NAMALWA (cell line): ENCODE measurements at regions not wholly inside any gene's neighbourhood (a gene's known extent, or its start where the extent isn't known, plus 50 kb on each side); places are given as distances from the start of the nearest gene placed in this dataset.
"Not testable (repeated sequence)": the region's sequence is repeated elsewhere in the genome, so short reads cannot be mapped to it uniquely, and the experiment has no call there.

Source experiments
- DNase-seq: peaks from one replicate; pipeline ENCODE4 v3.0.0-alpha.2; 2015; ENCODE audit warnings: low spot score

DNA sequence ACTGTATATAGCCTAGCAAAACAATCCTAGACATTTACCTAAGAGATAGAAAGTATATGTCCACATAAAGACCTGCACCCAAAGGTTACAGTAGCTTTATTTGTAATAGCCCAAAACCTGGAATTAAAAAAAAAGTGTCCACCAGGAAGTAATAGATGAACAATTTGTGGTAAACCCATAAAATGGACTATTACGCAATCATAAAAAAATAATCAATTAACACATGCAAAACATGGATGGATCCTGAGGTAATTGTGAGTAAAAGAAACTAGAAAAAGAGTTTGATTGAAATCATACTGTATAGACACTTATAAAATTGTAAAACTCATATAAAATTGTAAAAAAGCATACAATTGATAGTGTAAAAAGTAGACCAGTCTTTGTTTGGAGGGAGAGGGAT lies 673.0 kb upstream of the ZNF804A start:
- no peak for DNase-seq

DNA sequence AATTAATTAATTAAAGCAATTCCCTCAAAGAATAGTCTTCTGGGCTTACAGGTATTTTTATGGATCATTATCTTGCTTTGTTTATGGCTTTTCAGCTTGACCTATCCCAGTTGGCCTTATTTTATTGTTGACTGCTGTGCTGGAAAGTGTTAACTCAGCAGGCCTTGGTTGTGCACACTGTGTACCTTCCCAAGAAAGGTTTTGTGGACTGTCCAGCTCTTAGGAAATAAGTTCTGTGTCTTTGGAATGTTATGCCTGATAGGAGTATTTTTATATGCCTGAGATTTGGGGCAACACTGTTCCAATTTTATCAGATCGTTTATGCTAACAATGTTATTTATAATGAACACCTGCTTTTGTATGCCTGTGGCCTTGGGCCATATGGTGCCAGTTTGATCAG lies 671.9 kb upstream of the ZNF804A start:
- no peak for DNase-seq

- DNase-seq = no peak
Observed at GRCh38 chr2:183927406-183928325, 670.7 kb upstream of the ZNF804A start.

GRCh38 chr2:183935005-183935404 lies 663.3 kb upstream of the ZNF804A start:
- DNase-seq = no peak

- no peak for DNase-seq
Observed at GRCh38 chr2:183937220-183937619, 661.1 kb upstream of the ZNF804A start.

DNA sequence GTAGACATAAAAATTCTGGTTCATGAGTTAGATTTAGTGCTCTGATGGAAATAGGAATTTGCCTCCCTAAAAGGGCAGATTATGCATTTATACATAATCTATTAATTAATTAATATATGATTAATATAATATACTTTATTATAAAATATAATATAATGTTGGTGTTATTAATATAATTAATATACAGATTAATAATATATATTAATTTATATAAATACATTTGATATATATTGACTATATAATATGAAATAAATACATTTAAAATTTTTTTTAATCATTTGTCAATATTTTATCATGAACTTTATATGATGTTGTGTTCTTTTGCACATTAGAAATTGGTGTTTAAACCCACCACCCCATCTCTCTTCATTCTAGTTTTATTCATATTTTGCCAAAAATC lies 652.1 kb upstream of the ZNF804A start:
- no peak for DNase-seq

DNA sequence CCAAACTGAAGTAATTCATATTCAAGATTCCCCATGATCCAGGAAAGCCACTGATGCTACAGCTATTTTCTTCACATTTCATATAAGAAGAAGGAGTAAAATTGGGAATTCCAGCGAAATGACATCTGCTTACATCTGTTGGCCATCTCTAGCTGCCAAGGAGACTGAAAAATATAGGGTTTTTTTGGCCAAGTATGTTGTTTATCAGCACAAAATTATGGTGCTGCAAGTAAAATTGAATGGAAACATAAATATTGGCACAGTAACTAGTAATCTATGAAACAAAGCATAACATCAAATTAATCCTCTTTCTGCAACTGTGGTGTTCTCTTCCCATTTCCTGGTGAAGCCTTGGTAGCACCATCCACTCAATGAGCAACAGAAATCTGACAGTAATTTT lies 649.5 kb upstream of the ZNF804A start:
- no peak for DNase-seq

DNA sequence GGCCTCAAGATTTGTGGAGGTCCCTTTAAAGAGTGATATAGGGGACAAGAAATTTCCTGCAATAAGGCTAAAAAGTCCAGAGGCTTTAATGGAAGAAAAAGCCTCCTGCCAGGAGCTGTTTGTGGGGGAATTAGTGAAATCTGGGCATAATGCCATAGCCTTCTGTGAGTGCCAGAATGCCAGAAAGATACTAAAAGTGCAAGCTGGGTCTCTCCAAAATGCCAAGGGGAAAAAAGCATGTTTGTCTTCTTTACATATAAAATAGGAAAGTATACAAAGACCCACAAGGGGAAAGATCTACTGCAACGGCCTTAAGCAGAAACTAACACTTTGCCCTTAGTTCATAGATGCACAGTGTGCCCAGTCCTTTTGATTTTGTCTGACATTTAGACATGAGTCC lies 647.7 kb upstream of the ZNF804A start:
- DNase-seq = no peak

- no peak for DNase-seq
Observed at GRCh38 chr2:183951630-183952029, 646.7 kb upstream of the ZNF804A start.

DNA sequence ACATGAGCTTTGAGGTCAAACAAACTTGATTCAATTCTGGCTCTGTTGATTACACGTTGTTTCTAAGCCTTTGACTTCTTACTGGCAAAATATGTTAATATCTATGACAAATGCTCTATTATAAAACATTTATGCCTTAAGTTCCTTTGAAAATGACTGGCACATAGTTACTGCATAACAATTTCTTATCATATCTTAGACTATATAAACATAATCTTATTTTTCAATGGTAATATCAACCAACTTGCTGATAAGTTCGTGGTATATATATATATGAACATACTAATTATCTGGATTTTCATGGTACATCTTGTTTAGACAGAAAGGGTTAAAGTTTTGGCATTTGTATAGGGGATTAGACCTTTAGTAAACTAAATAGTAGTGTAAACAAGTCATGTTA lies 645.6 kb upstream of the ZNF804A start:
- no peak for DNase-seq

- no peak for DNase-seq
Observed at GRCh38 chr2:183963609-183964008, 634.7 kb upstream of the ZNF804A start.

DNA sequence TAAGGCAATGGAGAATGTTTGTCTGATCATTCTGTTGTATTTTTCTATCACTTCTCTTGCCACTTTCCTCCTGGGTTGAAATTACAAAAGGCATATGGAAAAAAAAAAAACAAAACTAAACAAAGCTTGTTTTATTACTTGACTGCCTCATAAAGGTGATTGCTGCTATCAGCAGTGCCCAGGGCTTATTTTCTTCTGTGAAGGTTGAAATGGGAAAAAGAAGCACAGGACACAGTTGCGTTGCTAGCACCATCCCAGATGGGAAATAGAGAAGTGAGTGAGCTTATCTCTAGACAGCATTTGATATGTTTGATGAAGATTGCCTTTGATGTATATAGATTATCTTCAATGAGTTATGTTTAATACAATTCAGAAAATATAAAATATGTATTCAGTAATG lies 633.8 kb upstream of the ZNF804A start:
- DNase-seq = no peak

DNA sequence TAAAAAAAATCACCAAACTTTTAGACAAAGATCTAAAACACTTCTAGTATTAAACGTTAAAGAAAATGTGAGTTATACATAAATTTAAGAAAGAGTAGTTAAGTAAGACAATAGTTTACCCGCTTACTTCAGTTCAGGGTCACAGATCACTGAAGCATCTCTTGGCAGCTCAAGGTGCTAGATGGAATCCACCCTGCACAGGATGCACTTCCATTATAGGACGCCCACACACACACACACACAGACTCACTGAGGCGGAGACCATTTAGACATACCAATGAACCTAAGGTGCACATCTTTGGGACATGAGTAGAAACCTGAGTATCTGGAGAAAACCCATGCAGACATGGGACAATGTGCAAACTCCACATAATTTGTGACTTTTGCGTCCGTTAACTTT lies 630.6 kb upstream of the ZNF804A start:
- no peak for DNase-seq

DNA sequence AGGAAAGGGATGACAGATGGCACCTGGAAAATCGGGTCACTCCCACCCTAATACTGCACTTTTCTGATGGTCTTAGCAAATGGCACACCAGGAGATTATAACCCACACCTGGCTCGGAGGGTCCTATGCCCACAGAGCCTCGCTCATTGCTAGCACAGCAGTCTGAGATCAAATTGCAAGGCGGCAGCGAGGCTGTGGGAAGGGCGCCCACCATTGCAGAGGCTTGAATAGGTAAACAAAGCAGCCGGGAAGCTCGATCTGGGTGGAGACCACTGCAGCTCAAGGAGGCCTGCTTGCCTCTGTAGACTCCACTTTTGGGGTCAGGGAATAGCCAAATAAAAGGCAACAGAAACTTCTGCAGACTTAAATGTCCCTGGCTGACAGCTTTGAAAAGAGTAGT lies 622.7 kb upstream of the ZNF804A start:
- not testable (repeated sequence) for DNase-seq

GRCh38 chr2:183984871-183985270 lies 613.5 kb upstream of the ZNF804A start:
- DNase-seq = no peak

DNA sequence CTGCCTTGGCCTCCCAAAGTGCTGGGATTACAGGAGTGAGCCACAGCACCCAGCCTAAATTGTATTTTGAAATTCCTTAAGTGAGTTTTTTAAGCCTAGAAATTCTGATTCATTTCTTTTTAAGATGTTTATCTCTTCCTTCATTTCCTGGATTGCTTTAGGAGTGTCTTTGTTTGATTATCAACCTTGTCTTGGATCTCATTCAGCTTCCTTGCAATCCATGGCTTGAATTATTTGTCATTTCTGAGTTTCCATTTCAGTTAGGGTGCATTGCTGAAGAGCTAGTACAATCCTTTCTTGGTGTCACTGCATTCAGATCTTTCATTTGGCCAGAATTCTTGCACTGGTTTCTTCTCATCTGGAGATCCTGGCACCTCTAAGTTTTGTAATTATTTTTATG lies 606.4 kb upstream of the ZNF804A start:
- DNase-seq = no peak

GRCh38 chr2:183993052-183993451 lies 605.3 kb upstream of the ZNF804A start:
- no peak for DNase-seq

- DNase-seq = no peak
Observed at GRCh38 chr2:183995632-183996031, 602.7 kb upstream of the ZNF804A start.

DNA sequence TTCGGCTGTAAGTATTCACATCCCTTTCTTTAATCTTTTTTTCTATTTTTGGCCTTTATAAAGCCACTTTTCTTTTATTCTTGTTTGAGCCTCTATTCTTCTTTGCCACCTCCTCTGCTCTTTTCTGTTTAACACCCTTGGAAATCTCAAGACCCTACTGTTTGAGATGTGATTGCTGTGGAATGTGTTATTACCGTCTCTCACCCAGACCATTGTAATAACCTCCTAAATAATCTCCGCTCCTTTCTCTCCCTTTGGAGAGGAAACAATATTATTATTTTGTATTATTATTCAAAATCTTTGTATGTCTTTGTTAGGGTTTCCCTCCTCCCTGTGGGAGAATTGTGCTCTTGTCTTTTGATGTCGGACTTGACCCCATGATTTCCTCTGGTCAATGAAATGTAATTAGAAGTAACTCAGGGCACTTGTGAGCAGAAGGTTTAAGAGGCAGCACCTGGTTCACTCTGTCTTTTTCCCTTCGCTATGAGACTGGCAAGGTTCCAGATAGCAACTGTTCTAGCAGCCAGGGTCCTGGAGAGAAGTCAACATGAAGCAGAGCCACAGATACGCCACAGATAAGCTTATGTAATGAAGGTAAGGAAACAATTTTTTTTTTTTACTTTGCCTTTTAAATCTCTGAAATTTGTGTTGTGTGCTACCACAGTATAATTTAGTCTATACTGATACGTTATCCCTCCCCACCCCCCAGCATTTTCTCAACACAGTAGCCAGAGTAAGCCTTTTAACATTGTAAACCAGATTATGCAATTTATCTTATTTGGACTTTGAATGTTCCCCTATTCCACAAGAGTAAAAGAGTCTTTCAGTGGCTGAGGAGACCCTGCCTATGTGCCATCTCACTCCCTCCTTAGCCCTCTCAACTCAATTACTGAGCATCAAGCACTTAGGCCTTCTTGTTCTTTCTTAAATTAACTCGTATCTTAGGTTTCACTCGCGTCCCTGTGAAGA lies 601.2 kb upstream of the ZNF804A start:
- no peak for DNase-seq

DNA sequence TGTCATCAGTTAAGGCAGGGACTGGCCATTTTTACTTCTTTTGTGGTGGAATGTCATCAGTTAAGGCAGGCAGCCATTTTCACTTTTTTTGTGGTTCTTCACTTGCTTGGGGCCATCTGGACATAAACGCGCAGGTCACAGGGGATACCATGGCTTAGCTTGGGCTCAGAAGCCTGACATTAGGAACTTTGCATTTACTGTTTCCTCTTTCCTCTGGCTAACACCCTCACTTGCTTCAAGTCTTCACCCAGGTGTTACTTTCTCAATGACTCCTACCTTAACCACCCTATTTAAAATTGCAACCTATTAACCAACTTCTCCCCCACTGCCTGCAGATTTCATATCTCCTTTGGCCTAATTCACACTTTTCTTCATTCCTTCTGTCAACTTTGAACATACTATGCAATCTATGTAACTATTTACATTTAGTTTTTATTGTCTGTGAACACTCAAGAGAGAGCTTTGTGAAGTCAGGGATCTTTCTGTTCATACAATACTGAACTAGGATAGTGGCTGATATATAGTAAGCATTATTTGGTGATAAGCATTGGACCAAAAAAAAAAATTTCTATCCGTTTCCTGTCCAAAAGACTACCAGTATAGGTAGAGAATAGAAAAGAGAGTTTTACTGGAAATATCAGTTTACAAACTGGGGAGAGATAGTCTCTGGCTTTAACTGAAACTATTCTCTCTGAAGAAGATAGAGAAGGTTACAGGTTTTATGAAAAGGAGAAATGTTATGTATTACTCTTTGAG lies 600.1 kb upstream of the ZNF804A start:
- DNase-seq = no peak

GRCh38 chr2:183998797-183999190 lies 599.5 kb upstream of the ZNF804A start:
- DNase-seq = no peak

- DNase-seq = no peak
Observed at GRCh38 chr2:184004289-184004947, 593.9 kb upstream of the ZNF804A start.
